ENCODE measurements at regions not wholly inside any gene's neighbourhood (a gene's known extent, or its start where the extent isn't known, plus 50 kb on each side); places are given as distances from the start of the nearest gene placed in this dataset.
A peak's percentile ranks its signal among the peaks of the same experiment; 100 is the strongest.
"Not testable (repeated sequence)": the region's sequence is repeated elsewhere in the genome, so short reads cannot be mapped to it uniquely, and the experiment has no call there.

- no peak for DNase-seq
Observed at GRCh38 chr7:17095931-17096330, 202.5 kb upstream of the AHR start.

- DNase-seq, result no peak
Observed at GRCh38 chr7:17097668-17098297, 200.7 kb upstream of the AHR start.

DNA sequence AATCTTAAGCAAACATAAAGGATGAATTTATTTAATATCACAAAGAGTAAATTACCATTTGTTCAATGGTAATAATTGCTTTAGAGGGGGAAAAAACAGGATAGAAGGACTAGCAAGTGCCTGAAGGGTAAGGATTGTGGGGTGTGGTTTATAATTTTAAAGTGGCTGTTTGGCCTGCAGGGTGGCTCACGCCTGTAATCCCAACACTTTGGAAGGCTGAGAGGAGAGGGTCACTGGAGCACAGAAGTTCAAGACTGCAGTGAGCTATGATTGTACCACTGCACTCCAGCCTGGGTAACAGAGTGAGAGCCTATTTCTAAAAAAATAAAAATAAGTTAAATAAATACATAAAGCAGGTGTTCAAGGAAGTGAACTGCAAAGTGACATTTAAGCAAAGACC, 199.9 kb upstream of the AHR start:
- DNase-seq, result no peak

- no peak for DNase-seq
Observed at GRCh38 chr7:17099083-17099973, 199.1 kb upstream of the AHR start.

- not testable (repeated sequence) for DNase-seq
Observed at GRCh38 chr7:17099974-17100509, 198.4 kb upstream of the AHR start.

DNA sequence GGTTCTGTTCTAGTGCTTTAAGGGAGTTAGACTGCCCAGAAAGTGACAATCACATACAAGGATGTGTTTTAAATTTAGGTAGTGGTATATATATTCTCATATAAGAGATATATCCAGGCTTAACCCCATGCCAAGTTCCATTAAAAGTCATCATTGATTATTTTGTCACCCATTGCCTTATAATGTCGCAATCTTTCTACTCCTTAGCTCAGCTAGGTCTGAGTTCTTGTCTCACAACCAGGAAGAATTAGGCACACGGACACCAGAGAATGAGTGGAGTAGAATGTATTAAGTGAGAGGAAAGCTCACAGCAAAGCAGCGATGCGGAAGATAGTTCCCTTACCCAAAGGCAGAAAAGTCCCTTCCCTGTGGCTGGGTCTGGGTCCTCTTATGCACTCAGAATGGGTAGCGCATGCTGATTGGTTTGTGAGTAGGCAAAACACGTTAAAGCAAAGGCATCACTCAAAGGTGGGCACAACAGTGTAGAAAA, 197.2 kb upstream of the AHR start:
- no peak for DNase-seq

GRCh38 chr7:17103170-17103569, 195.3 kb upstream of the AHR start:
- DNase-seq, result no peak

DNA sequence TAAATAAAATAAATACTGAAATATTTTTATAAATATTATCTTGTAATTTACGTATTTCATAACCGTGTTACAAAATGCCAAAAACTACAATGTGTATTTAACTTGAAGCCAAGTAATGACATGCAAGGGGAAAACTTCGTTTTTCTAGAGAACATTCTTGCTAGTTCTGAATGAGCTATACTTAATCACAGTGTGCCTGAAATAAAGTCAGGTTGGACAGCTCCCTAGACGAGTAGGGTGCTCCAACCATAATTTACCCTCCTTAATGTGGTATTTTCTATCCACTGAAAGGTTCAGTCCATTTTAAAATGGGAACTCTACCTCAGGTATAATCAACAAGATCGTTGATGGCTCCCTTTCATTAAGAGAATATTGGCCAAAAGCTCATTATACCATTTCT, 194.5 kb upstream of the AHR start:
- no peak for DNase-seq

DNA sequence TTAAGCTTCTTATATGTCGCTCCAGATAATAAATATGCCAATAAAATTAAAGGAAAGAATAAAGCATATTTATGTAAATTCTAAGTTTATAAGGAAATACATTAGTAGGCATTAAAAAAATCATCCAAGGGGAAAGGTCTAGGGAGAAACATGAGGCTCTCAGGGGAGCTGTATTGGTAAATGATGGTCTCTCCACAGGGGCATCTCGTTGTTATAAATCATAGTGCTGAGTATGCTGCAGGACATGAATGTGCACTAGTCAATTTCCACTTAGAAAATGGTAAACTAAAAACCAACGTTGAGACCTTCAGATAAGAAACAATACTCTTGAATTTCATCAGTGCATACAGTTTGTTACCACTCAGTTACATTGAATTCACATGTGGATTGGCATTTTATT, 194.0 kb upstream of the AHR start:
- no peak for DNase-seq

- DNase-seq, result no peak
Observed at GRCh38 chr7:17105701-17106100, 192.8 kb upstream of the AHR start.

DNA sequence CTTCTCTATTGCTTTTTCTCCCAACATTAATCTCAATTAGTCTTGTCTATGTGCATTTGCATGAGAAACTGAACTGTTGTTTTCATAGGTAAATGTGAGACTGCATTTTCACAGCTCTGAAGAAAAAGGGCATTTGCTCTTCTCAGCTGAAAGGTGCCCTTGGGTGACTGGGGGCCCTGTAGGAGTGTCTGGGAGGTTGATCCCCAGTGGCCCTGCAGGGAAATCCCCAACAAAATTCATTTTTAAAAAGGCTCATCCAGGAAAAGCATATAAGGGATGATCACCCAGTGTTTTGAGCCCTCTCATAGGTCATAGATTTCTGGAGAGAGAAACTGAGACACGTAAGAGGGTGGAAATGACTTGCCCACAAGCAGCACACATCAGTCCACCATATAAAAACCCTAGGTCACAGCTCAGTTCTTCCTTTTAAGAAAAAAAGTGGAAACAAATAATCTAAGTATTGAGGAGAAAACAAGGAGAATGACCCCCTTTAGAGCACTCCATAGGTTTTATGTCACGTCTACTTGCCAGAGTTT, 190.3 kb upstream of the AHR start:
- no peak for DNase-seq

- DNase-seq, result no peak
Observed at GRCh38 chr7:17109020-17109419, 189.4 kb upstream of the AHR start.

DNA sequence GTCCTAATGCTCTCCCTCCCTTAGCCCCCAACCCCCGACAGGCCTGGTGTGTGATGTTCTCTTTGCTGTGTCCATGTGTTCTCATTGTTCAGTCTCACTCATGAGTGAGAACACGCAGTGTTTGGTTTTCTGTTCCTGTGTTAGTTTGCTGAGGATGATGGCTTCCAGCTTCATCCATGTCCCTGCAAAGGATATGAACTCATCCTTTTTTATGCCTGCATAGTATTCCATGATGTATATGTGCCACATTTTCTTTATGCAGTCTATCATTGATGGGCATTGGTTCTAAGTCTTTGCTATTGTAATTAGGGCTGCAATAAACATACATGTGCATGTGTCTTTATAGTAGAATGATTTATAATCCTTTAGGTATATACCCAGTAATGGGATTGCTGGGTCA, 184.7 kb upstream of the AHR start:
- not testable (repeated sequence) for DNase-seq

DNA sequence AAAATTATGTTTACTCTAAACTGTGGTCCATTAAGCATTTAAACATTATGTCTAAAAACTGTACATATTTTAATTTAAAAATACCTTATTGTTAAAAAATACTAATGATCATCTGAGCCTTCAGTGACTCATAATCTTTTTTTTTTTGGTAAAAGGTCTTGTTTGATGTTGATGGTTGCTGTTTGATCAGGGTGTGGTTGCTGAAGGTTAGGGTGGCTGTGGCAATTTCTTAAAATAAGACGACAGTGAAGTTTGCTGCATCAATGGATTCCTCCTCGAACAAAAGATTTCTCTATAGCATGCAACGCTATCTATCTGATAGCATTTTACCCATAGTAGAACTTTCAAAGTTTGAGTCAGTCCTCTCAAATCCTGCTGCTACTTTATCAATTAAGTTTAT, 180.0 kb upstream of the AHR start:
- peak; percentile 29 for DNase-seq

DNA sequence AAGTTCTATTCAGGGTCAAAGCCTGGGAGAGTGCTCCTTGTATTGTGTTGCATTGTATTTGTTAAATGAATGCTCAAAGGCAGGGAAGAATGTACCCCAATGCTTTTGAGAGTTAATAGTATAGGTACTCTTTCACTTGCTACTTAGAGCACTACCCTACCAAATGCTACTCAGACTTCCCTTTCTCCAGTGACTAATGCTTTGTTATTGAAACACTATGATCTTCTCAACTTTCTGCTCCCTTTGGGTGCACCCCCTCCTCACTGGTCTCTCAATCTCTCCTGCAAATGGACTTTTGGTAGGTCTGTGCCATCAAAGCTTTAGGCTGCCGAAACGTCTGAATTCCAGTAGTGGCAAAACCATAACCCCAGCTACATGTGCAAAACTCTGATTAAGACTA, 177.7 kb upstream of the AHR start:
- DNase-seq, result no peak

DNA sequence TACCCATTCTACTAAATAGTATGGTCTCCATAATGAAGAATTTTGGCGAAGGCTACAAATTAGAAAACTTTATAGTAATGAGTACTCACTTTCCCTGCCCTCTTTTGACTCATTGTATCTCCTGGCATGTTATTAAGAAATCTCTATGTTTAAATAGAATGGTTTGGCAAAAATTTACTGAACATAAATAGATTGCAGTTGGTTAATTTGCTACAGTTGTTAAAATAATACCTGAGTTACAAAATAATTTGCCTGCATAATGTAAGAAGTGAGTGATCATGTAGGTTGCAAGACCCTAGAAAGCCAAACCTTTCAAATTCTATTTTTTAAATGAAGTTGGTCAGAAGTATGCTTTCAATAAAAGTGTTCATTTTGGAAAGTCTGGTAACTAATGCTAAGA, 176.8 kb upstream of the AHR start:
- DNase-seq, result no peak

- DNase-seq, result no peak
Observed at GRCh38 chr7:17123020-17123419, 175.4 kb upstream of the AHR start.

- DNase-seq, result no peak
Observed at GRCh38 chr7:17126413-17127268, 171.8 kb upstream of the AHR start.

- no peak for DNase-seq
Observed at GRCh38 chr7:17129218-17129617, 169.2 kb upstream of the AHR start.

GRCh38 chr7:17130281-17131059, 168.0 kb upstream of the AHR start:
- DNase-seq, result no peak

GRCh38 chr7:17131060-17131345, 167.4 kb upstream of the AHR start:
- no peak for DNase-seq

DNA sequence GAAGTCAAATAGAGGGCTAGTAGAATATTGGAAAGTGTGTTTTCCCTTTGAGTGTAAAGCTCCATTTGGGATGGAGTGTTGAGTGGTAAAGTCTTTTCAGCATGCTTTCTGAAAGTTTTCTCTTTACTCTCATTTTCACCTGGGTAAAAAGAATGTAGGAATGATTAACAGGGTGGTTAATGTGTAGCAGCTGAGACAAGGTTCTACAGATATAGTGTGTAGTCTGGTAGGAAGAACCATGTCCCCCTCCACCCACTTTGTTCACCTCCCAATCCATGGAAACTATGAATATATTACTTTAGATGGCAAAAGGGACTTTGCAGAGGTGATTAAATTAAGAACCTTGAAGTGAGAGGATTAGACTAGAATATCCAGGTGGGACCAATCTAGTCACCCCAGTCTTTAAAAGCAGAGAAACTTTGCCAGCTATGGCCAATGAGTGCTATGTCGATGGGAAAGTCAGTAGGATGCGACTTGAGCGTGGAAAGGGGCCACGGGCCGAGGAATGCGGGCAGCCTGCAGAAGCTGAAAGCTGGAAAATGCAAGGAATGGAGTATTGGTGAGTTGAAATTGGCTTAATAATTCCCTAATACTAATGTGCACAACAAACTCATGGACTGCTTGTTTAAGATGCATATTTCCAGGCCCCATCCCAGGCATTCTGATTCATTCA, 166.3 kb upstream of the AHR start:
- DNase-seq, result no peak

Data from CD4-positive, alpha-beta T cell treated with Interleukin-17A for 1 hour (primary cell).